Keratinocyte (primary cell): ENCODE measurements at regions not wholly inside any gene's neighbourhood (a gene's known extent, or its start where the extent isn't known, plus 50 kb on each side); places are given as distances from the start of the nearest gene placed in this dataset.

Experiments
- DNase-seq: peaks from one replicate; pipeline ENCODE4 v3.0.0-alpha.2; 2011; ENCODE audit warnings: low read depth, missing footprints, low spot score
- FAIRE-seq: peaks from 2 replicates; lab custom pipeline; 2011; peaks lifted over from hg19 to GRCh38; lab: Jason Lieb, UNC
- H2AFZ ChIP-seq: 2 replicates; pipeline ENCODE4 v1.6.0; 2012; ENCODE audit warnings: low read length, control low read depth, inconsistent platforms; ENCODE audit not compliant: control insufficient read depth
- H3K27ac ChIP-seq: 2 replicates; pipeline ENCODE4 v1.5.1; 2011; ENCODE audit warnings: low read length; ENCODE audit not compliant: control insufficient read depth, insufficient read depth
- H3K27me3 ChIP-seq: 3 replicates; pipeline ENCODE4 v1.6.0; 2011; ENCODE audit warnings: low read length; ENCODE audit not compliant: control insufficient read depth, insufficient read depth; ENCODE audit errors: extremely low read depth
- H3K36me3 ChIP-seq, 2 experiments: 2 replicates in 1 of 2; 3 replicates in 1 of 2; pipeline ENCODE4 v1.5.1; 2011; ENCODE audit warnings: low read length in 2 of 2, mild to moderate bottlenecking in 1 of 2; ENCODE audit not compliant: control insufficient read depth in 2 of 2, insufficient read depth in 2 of 2; ENCODE audit errors: extremely low read depth in 1 of 2
- H3K4me1 ChIP-seq: 3 replicates; pipeline ENCODE4 v1.5.1; 2011; ENCODE audit warnings: low read length; ENCODE audit not compliant: control insufficient read depth, insufficient read depth; ENCODE audit errors: extremely low read depth
- H3K4me2 ChIP-seq: 3 replicates; pipeline ENCODE4 v1.6.0; 2011; ENCODE audit warnings: low read depth, low read length; ENCODE audit not compliant: control insufficient read depth, insufficient read depth; ENCODE audit errors: extremely low read depth
- H3K4me3 ChIP-seq, 3 experiments: fragments of 200-600 bp in 1 of 3; sonication (generic) in 1 of 3; 2 replicates in 2 of 3; 3 replicates in 1 of 3; pipeline ENCODE4 v1.5.1; 2011 to 2016; ENCODE audit warnings: low read length in 3 of 3, mild to moderate bottlenecking in 3 of 3, control low read depth in 2 of 3, inconsistent platforms in 1 of 3, low read depth in 1 of 3, mixed read lengths in 1 of 3, mixed run types in 1 of 3, moderate library complexity in 1 of 3; ENCODE audit not compliant: control insufficient read depth in 2 of 3, insufficient read depth in 2 of 3; ENCODE audit errors: extremely low read depth in 1 of 3
- H3K79me2 ChIP-seq: 2 replicates; pipeline ENCODE4 v1.6.0; 2012; ENCODE audit warnings: low read length; ENCODE audit not compliant: control insufficient read depth, insufficient read depth
- H3K9ac ChIP-seq: 3 replicates; pipeline ENCODE4 v1.6.0; 2011; ENCODE audit warnings: low read length; ENCODE audit not compliant: control insufficient read depth, insufficient read depth; ENCODE audit errors: extremely low read depth
- H3K9me1 ChIP-seq: 3 replicates; pipeline ENCODE4 v1.6.0; 2011; ENCODE audit warnings: low read length; ENCODE audit not compliant: control insufficient read depth, insufficient read depth; ENCODE audit errors: extremely low read depth
- H3K9me3 ChIP-seq: 2 replicates; pipeline ENCODE4 v1.5.1; 2012; ENCODE audit warnings: low read depth, low read length; ENCODE audit not compliant: control insufficient read depth
- H4K20me1 ChIP-seq: 3 replicates; pipeline ENCODE4 v1.6.0; 2011; ENCODE audit warnings: low read length; ENCODE audit not compliant: control insufficient read depth, insufficient read depth; ENCODE audit errors: extremely low read depth
- CTCF ChIP-seq, 3 experiments: IDR thresholded peaks in 1 of 3; conservative IDR thresholded peaks in 1 of 3; optimal IDR thresholded peaks in 1 of 3; 2 replicates in 2 of 3; 3 replicates in 1 of 3; pipeline versions ENCODE3 to v1.5.1; 2011; ENCODE audit warnings: low read length in 3 of 3, mild to moderate bottlenecking in 3 of 3, moderate library complexity in 2 of 3, control low read depth in 1 of 3, inconsistent platforms in 1 of 3; ENCODE audit not compliant: insufficient read depth in 2 of 3; ENCODE audit errors: extremely low read depth in 1 of 3
- EZH2 ChIP-seq: IDR thresholded peaks from one replicate; pipeline ENCODE4 v1.6.1; 2012; ENCODE audit warnings: inconsistent platforms, mild to moderate bottlenecking, low read length, moderate library complexity
- dilution Hi-C: fragments of 300-500 bp; cut with MboI; formaldehyde crosslinking; loops from one replicate; pipeline ENCODE4 v1.7.0; 2020; ENCODE audit warnings: low sequenced_read_pairs; ENCODE audit not compliant: extremely low pct_ligation_motif_present

- TF ChIP-seq CTCF (optimal IDR thresholded peaks at IDR 0.05 in 1 of 3, IDR thresholded peaks at IDR 0.05 in 1 of 3, conservative IDR thresholded peaks at IDR 0.05 in 1 of 3; ENCODE audit: extremely low read depth in 1 of 3, insufficient read depth in 2 of 3, low read length in 3 of 3) (peak; percentile 61 to 72 (median 71)), EZH2 (no peak)
- no peak overlapping the region for H2AFZ ChIP-seq
- H3K4me3 ChIP-seq, result no peak overlapping the region
- no peak overlapping the region for H3K27ac ChIP-seq
- no peaks in the 10 kb centered on the region for H3K9me1 ChIP-seq
- H3K36me3 ChIP-seq, result no peaks in the 10 kb centered on the region
- no peaks in the 10 kb centered on the region for H3K9me3 ChIP-seq
- FAIRE-seq, result no peak
- H3K79me2 ChIP-seq, result no peaks in the 10 kb centered on the region
- no peak overlapping the region for H3K4me2 ChIP-seq
- dilution Hi-C loops, result loop anchor here (25.0 kb wide), 1 partner anchor 347 kb away; no protein-coding TSS in a partner anchor
- no peaks in the 10 kb centered on the region for H3K27me3 ChIP-seq
- H4K20me1 ChIP-seq, result no peaks in the 10 kb centered on the region
- no peak for DNase-seq
- H3K4me1 ChIP-seq, result peaks cover 3% of the 10 kb centered on the region
- no peak overlapping the region for H3K9ac ChIP-seq
These were observed 138.0 kb upstream of the NUDT7 start for GRCh38 chr16:77584205-77584859.

GRCh38 chr16:77585379-77586251, 136.7 kb upstream of the NUDT7 start:
- Histone ChIP-seq H3K4me2 (no peak overlapping the region), H3K9ac (no peak overlapping the region), H3K27ac (no peak overlapping the region), H2AFZ (no peak overlapping the region), H3K36me3 (no peaks in the 10 kb centered on the region), H3K27me3 (no peaks in the 10 kb centered on the region), H4K20me1 (no peaks in the 10 kb centered on the region), H3K4me1 (peaks cover 3% of the 10 kb centered on the region), H3K9me3 (no peaks in the 10 kb centered on the region), H3K4me3 (no peak overlapping the region), H3K79me2 (no peaks in the 10 kb centered on the region), H3K9me1 (no peaks in the 10 kb centered on the region)
- FAIRE-seq (peak; percentile 71), DNase-seq (no peak)
- dilution Hi-C loops, result loop anchor here (25.0 kb wide), 1 partner anchor 348 kb away; no protein-coding TSS in a partner anchor
- no peak for TF ChIP-seq CTCF (optimal IDR thresholded peaks at IDR 0.05 in 1 of 3, IDR thresholded peaks at IDR 0.05 in 1 of 3, conservative IDR thresholded peaks at IDR 0.05 in 1 of 3; ENCODE audit: extremely low read depth in 1 of 3, insufficient read depth in 2 of 3, low read length in 3 of 3)
- TF ChIP-seq EZH2, result no peak
